Esophagus mucosa (tissue), 1 donor: ENCODE measurements at regions not wholly inside any gene's neighbourhood (a gene's known extent, or its start where the extent isn't known, plus 50 kb on each side); places are given as distances from the start of the nearest gene placed in this dataset.
A peak's percentile ranks its signal among the peaks of the same experiment; 100 is the strongest.

Source experiments
- ATAC-seq: fragments of 200-7000 bp; cut with Tn5 transposase; one replicate; pipeline ENCODE4 v1.9.1; 2020
- donor health status: DM: yes; HTN: yes; CAD: no.

DNA sequence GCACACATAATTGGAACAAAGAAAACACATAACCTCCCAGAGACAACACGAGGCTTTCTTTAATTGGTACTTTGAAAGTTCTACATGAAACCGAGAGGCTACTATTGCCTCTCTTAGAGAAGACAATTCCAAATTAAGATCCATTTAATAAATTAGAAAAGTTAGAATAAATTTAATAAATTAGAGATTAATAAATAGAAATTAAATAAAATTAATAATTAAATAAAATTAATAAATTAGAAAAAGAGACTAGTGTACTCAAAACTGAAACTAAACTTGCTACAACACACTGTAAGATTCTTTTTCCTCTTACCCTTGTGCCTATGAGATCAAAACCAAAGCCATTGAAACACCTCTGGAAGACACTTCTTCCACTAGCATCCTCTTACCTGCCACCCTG, 199.0 kb downstream of the URB2 start:
- ATAC-seq = no peak

DNA sequence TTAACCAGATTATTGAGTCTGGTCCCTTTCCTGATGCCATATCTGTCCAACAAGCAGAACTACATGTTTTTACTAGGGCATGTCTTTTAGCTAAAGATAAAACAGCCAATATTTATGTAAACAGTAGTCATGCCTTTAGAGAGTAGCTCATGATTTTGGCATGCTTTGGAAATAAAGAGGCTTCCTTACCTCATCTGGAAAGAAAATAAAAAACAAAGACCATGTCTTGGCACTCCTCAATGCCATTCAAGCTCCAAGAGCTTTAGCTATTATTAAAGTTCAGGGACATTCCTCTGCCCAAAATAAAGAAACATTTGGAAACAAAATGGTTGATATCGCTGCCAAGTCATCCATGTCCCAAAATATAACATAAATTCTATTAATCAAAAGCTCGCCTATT, 202.4 kb downstream of the URB2 start:
- ATAC-seq = no peak

DNA sequence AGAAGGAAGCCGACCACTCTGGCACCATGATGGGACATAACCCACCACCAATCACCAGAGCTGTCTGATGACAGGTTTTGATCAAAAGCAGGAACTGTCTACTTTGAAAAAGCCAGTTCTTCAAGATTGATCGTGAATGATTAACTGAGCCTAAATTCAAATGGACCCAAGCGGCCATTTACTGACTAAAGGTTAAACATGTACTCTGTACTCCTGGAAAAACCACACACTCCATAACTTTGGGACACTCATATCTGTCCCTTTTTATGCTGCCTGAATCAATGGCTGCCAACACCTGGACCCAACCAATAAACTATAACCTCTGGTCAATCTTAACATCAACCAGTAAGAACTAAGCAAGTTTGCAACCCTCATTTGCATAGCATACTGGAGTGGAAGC, 206.6 kb downstream of the URB2 start:
- no peak for ATAC-seq

DNA sequence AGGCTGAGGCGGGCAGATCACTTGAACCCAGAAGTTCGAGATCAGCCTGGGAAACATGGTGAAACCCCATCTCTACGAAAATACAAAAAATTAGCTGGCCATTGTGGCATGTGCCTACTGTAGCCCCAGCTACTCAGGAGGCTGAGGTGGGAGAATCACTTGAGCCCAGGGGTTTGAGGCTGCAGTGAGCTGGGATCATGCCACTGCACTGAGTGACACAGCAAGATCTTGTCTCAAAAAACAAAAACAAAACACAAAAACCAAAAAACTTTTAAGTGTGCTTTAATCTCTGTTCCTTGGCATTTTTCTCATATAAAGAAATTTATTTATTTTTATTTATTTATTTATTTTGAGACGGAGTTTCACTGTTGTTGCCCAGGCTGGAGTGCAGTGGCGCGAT, 208.2 kb downstream of the URB2 start:
- ATAC-seq = no peak

DNA sequence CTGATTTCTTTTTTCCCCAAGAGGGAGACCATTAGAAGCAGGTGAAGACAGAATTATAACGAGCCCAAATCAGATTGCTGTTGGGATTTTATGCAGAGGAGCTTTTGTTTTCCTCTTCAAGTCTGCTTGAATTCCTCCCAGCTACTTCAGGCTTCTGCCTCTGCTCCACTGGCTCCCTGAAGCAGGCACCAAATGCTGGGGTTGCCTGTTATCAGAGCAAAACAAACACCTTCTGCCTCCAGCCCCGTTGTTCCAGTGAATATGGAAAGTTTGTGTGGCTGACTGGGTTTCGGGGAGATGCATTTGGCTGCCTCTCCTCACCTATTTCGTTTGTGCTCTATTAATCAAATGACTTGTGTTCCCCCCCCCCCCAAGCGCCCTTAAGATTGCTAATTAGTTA, 209.2 kb downstream of the URB2 start:
- ATAC-seq = no peak

DNA sequence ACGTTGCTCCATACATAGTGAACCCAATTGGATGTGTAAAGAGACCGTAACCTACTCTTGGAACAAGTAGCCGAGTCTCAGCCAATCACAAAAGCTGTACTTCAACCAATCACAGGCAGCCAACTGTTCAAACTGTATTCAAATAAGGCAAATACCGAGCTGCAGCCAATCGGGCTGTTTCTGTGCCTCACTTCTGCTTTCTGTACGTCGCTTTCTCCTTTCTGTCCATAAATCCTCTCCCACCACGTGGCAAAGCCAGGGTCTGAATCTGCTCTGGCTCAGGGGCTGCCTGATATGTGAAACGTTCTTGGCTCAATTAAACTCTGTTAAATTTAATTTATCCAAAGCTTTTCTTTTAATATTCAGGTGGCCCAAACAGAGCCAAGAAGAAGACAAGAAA, 210.3 kb downstream of the URB2 start:
- ATAC-seq = no peak

DNA sequence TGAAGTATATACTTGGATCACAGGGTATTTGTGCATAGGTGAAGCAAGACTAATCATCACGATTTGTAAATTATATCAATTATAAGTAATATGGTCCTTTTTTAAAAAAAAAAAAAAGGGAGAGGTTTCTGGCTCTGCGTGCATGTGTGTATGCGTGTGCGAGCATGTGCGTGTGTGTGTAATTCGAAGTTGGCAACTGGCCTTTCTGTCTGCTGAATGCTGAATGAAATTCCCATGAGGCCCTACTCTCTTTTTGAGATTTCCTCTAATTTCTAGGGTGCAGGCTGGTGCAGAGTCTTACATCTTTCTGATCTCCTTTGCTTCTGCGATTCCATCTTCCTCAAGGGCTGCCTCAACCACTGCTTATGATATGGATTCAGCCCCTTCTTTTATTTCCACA, 212.2 kb downstream of the URB2 start:
- ATAC-seq = no peak

DNA sequence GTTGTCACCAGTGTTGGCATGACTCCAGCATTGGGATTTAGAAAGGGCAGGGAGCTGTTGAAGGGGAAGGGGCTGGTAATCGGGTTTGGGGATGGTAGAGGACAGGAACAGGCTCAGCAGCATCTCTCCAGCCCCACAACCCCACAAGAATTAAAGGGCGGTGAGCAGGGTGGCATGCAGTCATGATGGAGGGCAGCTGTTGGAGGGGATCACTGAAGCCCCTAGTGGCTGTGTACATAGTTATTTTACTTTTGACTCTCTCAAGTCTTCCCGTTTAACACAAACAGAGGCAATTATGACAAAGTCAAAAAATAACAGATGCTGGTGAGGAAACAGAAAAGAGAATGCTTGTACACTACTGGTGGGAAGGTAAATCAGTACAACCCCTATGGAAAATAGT, 213.8 kb downstream of the URB2 start:
- ATAC-seq = no peak

DNA sequence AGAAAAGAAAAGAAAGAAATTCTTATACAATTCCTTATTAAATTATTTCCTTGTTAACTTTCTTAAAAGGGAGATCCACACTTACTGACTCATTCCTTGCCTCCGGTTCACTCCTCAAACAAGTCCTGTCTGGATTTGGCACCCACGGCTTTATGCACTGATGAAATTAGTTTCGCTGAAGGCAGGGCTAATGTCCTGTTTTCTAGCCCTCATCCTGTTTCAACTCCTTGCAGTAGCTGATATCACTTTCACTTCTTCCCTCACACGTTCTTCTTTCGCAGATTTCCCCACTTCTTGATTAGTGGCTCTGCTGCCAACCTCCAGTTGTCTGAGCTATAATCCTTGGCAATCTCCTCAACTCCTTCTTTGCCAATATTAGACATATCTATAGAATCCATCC, 215.2 kb downstream of the URB2 start:
- peak; percentile 90 for ATAC-seq

DNA sequence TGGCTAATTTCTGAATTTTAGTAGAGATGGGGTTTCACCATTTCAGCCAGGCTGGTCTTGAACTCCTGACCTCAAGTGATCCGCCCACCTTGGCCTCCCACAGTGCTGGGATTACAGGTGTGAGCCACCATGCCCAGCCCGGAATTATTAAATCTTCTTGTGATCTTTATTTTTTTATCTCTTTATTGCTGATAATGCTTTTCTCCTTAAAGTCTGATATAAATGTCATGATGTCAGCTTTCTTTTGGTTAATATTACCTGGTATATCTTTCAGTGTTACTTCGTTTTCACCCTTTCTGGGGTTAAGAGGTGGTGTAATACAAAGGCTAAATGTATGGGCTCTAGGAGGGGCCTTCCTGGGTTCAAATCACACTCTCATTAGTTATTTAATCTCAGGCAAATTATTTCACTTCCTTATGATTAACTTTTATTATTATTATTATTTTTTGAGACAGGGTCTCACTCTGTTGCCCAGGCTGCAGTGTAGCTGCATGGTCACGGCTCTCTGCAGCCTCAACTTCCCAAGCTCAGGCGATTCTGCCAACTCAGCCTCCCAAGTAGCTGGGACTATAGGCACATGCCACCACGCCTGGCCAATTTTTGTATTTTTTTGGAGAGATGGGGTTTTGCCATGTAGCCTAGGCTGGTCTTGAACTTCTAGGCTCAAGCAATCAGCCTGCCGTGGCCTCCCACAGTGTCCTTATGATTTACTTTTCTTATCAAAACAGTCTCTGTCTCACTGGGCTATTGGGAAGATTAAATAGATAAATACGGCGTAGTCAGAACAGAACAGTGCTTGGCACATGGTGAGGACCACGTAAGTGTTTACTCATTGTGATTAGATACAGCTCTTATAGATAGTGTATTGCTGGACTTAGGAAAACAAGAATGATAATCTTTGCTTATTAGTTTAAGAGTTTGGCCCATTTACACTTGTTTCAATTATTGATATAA, 216.5 kb downstream of the URB2 start:
- ATAC-seq = no peak

DNA sequence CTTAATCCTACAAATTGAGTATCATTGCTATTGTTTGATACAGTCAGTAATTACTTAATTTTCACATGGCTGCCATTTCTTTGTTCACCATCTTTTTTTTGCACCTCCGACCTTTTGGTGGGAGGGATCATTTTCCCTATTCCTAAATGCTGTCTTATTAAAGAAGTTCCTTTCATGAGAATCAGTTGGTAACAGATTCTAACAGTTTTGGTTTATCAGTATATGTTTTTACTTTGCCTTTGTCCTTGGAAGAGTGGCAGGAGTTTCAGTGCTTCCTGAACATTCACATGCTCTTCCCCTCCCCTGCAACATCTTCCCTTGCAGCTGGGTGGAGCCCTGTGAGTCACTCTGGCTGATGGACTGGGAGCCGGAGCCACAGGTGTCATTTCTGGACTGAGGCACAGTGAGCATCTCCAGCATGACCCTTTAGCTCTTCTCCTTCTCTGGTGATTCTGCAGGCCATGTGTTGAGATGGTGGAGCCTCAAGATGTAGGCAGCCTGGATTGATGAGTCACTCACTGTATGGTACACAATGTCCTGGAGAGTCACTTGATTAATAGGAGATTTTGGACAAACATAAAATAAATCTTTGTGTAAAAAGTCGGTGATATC, 217.7 kb downstream of the URB2 start:
- ATAC-seq = peak; percentile 67

DNA sequence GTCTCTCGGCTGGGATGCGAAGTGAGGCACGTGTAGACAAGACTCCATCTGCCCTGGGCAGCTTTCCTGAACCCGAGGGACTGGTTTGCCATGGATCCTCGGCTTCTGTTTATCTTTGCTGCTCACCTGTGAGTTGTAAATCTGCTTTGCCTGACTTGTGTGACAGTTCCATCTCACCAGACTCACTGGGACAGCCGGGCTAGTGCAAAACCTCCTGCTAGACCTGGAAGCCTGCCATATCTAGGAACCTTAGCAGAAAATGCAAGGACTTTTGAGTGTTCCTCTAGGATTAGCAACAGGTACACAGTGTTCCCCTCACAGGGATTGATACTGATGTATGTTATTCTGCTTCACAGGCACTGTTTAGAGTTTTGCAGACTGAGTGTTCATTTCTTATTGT, 218.6 kb downstream of the URB2 start:
- ATAC-seq = peak; percentile 58

DNA sequence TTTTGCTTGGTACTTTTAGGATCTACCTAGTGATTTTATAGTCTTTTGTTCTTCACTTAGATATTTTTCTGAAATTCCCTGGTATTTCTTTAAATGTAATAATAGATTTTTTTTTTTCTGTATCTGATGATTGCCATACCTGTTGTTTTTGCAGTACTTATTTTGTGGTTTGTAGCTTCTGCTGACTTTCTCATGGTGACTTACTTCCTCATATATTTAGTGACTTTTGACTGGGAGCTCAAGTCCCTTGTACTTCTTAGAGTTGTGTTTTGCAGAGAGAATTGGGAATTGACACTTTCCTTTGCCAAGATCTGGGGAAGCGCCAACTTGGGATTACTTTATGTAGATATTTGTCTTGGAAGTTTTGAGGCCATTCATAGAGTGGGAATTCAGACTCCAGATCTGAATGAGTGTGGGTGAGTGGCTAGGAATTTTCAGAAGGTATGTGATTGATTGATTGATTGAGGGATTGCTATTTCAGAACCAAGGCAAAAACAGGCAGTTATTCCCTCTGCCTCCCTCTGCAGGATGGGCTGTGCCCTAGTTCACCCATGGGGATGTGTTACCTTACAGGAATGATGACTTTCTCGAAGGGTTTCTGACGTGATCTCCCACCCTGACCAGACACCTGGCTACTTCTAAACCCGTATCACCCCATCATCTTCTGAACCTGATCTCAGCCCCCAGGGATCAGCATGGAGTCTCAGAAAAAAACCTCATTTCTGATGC, 219.5 kb downstream of the URB2 start:
- no peak for ATAC-seq

DNA sequence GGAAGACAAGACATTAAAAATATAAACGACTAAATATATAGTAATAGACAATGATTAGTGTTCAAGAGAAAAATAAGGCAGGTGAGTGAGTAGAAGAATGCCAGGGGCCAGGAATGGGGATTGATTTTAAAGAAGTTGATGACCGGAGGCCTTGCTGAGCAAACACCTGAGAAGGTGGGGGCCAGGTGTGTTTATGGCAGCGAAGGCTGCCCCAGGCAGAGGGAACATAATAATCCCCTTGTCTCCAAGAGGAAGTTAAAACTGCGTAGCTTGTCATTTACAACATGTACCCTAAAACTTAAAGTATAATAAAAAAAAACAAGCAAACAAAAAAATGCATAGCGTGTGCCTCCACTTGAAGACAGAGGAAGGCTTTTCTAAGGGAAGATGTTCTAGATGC, 220.3 kb downstream of the URB2 start:
- ATAC-seq = no peak

DNA sequence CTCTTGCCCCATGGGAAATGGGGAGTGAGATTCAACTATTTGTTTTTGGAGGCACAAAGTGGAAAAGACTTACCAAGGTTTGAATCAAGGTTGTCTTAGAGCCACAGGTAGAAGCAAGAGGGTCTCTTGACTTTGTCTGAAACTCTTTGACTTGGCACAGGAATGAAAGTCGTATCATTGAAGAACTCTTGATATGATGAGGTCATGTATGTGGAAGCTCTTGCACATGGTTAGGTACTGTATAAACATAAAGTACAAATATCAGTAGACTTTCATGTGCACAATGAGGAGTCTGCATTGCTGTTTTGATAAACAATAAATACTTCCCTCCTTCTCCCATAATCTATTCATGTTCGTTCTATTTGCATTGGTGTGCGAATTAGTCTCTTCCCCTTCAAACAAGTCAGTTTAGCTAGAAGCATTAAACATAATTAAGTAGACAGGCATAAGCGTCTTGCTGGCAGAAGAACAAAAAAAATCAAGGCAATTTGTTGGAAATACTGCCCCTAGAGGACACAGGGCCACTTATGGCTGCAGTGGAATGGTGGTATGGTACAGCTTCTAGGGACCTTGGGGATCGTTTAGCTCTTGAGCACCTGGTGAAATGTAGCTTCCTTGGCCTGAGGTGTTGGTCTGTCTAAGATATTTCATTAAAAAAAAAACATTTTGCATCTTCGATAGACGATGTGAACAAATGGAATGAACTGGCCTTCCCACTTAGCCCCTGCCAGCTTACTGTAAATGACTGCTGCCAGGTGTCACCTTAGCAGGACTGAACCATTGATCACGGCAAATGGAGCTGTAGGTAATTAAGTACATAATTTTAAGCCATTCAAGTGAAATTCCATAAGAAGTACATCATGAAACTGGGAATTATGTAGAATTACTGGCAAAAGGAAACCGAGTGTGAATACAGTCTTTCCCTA, 218.0 kb upstream of the GALNT2 start:
- ATAC-seq = peak; percentile 26

DNA sequence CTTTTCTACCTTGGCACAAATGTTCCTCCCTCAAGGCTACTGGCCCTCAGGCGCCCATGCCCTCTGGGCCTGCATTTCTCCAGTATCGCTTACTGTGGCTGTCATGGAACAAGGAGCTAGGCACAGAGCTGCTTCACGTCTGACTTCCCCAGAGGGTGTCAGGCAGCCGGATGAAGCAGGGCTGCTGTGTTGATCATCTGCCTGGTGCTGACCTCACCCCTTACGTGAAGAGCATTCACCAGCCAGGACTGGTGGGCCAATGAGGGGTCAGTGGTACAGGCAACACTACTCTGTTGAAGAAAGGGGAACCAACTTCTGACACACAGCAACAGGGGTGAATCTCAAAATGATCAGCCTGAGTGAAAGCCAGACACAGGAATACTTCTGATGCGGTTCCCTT, 215.5 kb upstream of the GALNT2 start:
- ATAC-seq = no peak

DNA sequence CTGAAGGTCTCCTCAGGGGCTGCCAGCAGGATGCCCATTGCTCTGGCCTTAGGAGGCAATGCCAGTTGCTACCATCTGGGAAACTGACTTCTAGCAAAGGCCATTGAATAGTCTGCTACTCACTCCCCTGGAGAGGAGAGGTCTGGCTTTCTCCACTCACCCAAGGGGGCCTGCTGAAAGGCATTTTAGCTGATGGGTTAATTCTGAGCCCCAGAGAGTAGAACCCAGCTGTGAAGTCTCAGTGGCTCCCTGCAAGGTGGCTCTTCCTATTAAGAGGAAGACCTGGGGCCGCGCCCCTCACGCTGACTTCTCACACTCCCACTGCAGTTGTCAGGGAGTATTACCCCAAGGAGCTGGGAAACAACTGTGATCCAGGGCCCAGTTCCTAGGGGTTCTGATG, 213.3 kb upstream of the GALNT2 start:
- no peak for ATAC-seq

DNA sequence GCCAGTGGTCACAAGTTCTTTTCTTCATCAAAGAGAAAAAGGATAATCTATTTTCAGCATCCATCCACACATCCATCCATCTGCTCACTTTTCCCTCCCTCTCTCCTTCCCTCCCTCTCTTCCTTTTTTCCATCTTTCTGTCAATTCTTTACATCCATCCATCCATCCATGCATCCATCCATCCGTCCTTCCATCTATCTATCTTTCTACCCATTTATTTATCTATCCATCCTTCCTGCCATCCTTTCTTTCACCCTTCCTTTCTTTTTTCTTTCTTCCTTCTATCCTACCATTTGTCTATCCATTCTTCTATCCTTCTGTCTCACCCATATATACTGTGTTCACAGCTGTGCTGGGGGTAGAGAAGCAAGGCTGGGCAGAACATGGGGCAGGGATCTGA, 212.4 kb upstream of the GALNT2 start:
- no peak for ATAC-seq

DNA sequence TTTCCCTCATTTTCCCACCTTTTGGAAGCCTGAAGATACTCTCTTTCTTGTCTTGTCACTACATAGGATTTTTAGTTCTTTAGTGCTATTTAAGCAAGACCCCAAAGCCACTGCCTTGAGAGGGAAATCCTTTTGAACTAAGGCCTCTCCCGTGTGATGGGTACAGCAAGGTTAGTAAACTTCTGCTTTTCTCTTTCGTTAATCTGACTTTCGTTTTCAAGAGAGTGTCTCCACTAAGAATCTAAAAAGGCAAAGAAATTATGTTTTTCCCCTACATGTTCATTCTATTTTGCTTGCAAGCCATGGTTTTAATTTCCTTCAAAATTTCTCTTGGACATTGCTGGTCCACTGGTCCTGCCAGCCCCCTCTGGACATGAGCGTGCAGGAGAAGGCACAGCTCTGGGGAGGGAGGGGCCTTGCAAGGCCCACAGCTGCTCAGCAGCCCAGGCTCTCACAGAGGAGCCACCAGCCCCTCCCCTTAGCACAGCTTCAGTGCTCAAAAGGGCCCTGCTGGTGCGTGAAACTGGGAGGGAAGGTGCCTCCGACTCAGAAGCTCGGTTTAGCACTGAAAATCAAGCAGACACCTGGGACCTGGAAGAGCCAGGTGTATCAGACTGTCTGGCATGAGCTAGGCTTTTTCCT, 210.9 kb upstream of the GALNT2 start:
- ATAC-seq = peak; percentile 50

DNA sequence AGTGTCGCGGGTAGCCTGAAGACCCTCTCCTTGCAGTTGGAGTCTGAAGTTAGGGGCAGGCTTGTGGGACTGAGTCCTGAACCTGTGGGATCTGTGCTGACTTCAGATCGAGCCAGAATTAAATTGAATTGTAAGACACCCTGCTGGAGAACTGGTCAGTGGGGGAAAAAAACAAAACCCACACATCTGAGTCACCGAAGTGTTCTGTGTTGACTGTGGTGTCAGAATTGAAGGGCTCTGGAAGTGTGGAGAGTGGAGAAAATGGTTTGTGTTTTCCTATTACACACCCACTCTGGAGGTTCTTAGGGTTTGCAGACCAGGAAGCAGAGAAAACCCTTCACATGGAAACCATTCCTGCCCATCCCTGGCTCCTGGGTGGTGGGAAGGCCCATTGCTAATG, 209.5 kb upstream of the GALNT2 start:
- ATAC-seq = no peak

DNA sequence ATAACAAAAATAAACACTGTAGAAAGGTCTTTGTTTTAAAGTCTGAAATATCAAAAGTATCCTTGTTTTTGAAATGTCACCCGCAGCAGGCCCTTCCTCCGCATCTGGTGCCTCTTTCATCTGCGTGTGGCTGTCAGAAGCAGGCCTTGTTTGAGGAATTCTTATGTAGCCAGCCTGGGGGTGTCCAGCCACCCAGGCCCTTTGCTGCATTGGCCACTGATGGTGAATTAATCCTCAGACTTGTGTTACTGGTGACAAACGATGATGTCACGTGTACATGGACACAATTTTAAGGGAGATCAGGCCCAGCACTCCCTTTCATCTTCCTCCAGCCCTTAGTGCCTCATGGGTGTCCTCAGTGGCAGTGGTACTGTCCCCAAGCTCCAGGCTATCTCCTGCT, 208.0 kb upstream of the GALNT2 start:
- ATAC-seq = no peak

DNA sequence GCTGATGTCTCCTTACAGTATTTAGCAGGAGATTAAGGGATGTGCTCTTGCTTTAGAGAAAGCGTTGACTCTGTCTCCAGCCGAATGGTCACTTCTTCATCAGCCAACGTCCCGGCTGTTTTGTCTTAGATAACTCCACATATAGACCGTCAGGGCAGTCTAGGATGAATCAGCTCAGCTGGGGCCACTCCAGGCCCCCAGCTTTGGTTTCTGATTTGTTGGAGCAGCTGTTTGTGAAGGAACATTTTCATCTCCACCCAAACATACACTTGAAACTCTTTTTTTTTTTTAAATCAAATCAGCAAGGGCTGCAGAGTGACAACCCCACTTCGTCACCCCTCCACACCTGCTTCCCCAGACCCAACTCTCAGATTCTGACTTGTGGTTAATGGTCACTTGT, 206.1 kb upstream of the GALNT2 start:
- ATAC-seq = no peak
